ENCODE measurements at regions not wholly inside any gene's neighbourhood (a gene's known extent, or its start where the extent isn't known, plus 50 kb on each side); places are given as distances from the start of the nearest gene placed in this dataset.

GRCh38 chr2:21469564-21469963 lies 345.8 kb downstream of the TDRD15 start:
- no peaks in the 10 kb centered on the region for H3K36me3 ChIP-seq (replicated peaks in 1 of 2; ENCODE audit: control insufficient read depth in 2 of 2, insufficient read depth in 2 of 2, low read length in 2 of 2)
- no peak overlapping the region for H3K14ac ChIP-seq (ENCODE audit: low read length)
- H4K8ac ChIP-seq (ENCODE audit: low read depth, low read length) = no peak overlapping the region
- no peak overlapping the region for H3K4ac ChIP-seq (ENCODE audit: low read length)
- no peak overlapping the region for H2BK15ac ChIP-seq (ENCODE audit: low read length)
- H3K79me1 ChIP-seq (ENCODE audit: low read depth, low read length) = no peaks in the 10 kb centered on the region
- no peak overlapping the region for H2BK5ac ChIP-seq (ENCODE audit: low read length)
- WGBS, 2 donors (ENCODE audit: extremely low coverage in 2 of 2, insufficient read length in 2 of 2, insufficient replicate concordance in 1 of 2) = no CpG with 5 or more reads among the region's 4 CpGs
- H3K9me3 ChIP-seq (replicated peaks in 1 of 2; ENCODE audit: control insufficient read depth in 2 of 2, insufficient read depth in 1 of 2, low read depth in 1 of 2, low read length in 2 of 2) = no peaks in the 10 kb centered on the region
- no peak overlapping the region for H3K4me3 ChIP-seq (ENCODE audit: low read length in 2 of 2)
- H4K91ac ChIP-seq (ENCODE audit: low read depth, low read length, poor library complexity) = no peak overlapping the region
- H3K9ac ChIP-seq (ENCODE audit: low read depth, low read length, poor library complexity) = no peak overlapping the region
- H2BK120ac ChIP-seq (ENCODE audit: low read depth, low read length) = no peak overlapping the region
- DNase-seq (ENCODE audit: low spot score) = no peak
- H2AFZ ChIP-seq (ENCODE audit: low read length) = no peak overlapping the region
- no peaks in the 10 kb centered on the region for H3K27me3 ChIP-seq (ENCODE audit: control insufficient read depth in 3 of 3, insufficient read depth in 3 of 3, low read depth in 1 of 3, low read length in 3 of 3)
- no peak overlapping the region for H3K27ac ChIP-seq (replicated peaks; ENCODE audit: low read length)
- H2AK5ac ChIP-seq (ENCODE audit: low read depth, low read length) = no peak overlapping the region
- no peak overlapping the region for H2BK12ac ChIP-seq (ENCODE audit: low read length)
- no peak overlapping the region for H3K23ac ChIP-seq (ENCODE audit: low read depth, low read length, poor library complexity)
- H3K4me1 ChIP-seq (ENCODE audit: control insufficient read depth in 2 of 2, insufficient read depth in 1 of 2, low read depth in 1 of 2, low read length in 2 of 2) = peaks cover 0 to 6% of the 10 kb centered on the region in 2 donors
- H3K4me2 ChIP-seq (ENCODE audit: insufficient read depth, low read length, poor library complexity, severe bottlenecking) = no peak overlapping the region
- no peak overlapping the region for H3K18ac ChIP-seq (ENCODE audit: low read length)

DNA sequence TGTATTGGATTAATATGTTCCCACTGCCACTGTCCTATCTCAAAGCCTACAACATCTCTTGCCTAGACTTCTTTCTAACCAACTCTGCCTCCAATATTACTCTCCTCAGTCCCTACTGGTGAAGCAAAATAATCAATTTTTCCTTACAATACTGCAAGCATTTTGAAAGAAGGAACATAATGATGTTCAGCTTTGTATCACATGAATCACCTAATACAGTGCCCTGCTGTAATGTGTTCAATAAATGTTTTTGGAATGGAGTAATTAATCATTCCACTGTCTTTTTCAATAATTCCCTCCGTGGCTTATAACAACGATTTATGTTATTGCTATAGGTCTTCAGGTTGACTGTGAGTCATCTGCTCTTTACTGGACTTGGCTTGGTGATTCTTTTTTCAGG lies 356.4 kb downstream of the TDRD15 start:
- H2AK5ac ChIP-seq (ENCODE audit: low read depth, low read length) = no peak overlapping the region
- no peak overlapping the region for H3K4me3 ChIP-seq (ENCODE audit: low read length in 2 of 2)
- no peak overlapping the region for H4K91ac ChIP-seq (ENCODE audit: low read depth, low read length, poor library complexity)
- H2BK15ac ChIP-seq (ENCODE audit: low read length) = no peak overlapping the region
- DNase-seq (ENCODE audit: low spot score) = no peak
- no peak overlapping the region for H4K8ac ChIP-seq (ENCODE audit: low read depth, low read length)
- H3K18ac ChIP-seq (ENCODE audit: low read length) = no peak overlapping the region
- no peak overlapping the region for H3K9ac ChIP-seq (ENCODE audit: low read depth, low read length, poor library complexity)
- H2BK5ac ChIP-seq (ENCODE audit: low read length) = no peak overlapping the region
- no peak overlapping the region for H2BK120ac ChIP-seq (ENCODE audit: low read depth, low read length)
- no peaks in the 10 kb centered on the region for H3K9me3 ChIP-seq (replicated peaks in 1 of 2; ENCODE audit: control insufficient read depth in 2 of 2, insufficient read depth in 1 of 2, low read depth in 1 of 2, low read length in 2 of 2)
- no peak overlapping the region for H3K23ac ChIP-seq (ENCODE audit: low read depth, low read length, poor library complexity)
- no peaks in the 10 kb centered on the region for H3K79me1 ChIP-seq (ENCODE audit: low read depth, low read length)
- H3K27ac ChIP-seq (replicated peaks; ENCODE audit: low read length) = no peak overlapping the region
- no peaks in the 10 kb centered on the region for H3K27me3 ChIP-seq (ENCODE audit: control insufficient read depth in 3 of 3, insufficient read depth in 3 of 3, low read depth in 1 of 3, low read length in 3 of 3)
- WGBS, 2 donors (ENCODE audit: extremely low coverage in 2 of 2, insufficient read length in 2 of 2, insufficient replicate concordance in 1 of 2) = no CpG with 5 or more reads among the region's 2 CpGs
- no peak overlapping the region for H3K4ac ChIP-seq (ENCODE audit: low read length)
- H3K4me2 ChIP-seq (ENCODE audit: insufficient read depth, low read length, poor library complexity, severe bottlenecking) = no peak overlapping the region
- no peaks in the 10 kb centered on the region for H3K36me3 ChIP-seq (replicated peaks in 1 of 2; ENCODE audit: control insufficient read depth in 2 of 2, insufficient read depth in 2 of 2, low read length in 2 of 2)
- no peak overlapping the region for H3K14ac ChIP-seq (ENCODE audit: low read length)
- no peaks in the 10 kb centered on the region for H3K4me1 ChIP-seq (ENCODE audit: control insufficient read depth in 2 of 2, insufficient read depth in 1 of 2, low read depth in 1 of 2, low read length in 2 of 2)
- H2BK12ac ChIP-seq (ENCODE audit: low read length) = no peak overlapping the region
- no peak overlapping the region for H2AFZ ChIP-seq (ENCODE audit: low read length)

DNA sequence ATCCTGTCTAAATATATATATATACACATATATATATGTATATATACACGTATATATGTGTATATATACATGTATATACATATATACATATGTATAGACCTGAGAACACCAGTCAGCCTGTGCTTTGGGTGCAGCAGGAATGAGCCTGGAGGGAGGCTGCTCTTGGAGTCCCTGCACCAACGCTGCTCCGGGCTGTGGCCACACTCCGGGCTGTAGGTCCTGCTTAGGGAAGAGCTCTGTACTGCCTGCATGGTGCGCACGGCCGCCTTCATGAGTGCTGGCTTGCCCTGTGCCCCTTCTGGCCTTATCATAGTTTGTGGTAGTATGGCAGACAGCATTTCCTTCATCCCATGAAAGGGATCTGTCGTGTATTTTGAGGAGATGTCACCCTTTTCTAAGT lies 360.9 kb downstream of the TDRD15 start:
- Histone ChIP-seq H3K36me3 (replicated peaks in 1 of 2; ENCODE audit: control insufficient read depth in 2 of 2, insufficient read depth in 2 of 2, low read length in 2 of 2) (no peaks in the 10 kb centered on the region), H3K9ac (ENCODE audit: low read depth, low read length, poor library complexity) (no peak overlapping the region), H3K18ac (ENCODE audit: low read length) (peak overlapping the region; percentile 36), H3K14ac (ENCODE audit: low read length) (peak overlapping the region; percentile 84), H2AK5ac (ENCODE audit: low read depth, low read length) (no peak overlapping the region), H2BK120ac (ENCODE audit: low read depth, low read length) (no peak overlapping the region), H3K27me3 (ENCODE audit: control insufficient read depth in 3 of 3, insufficient read depth in 3 of 3, low read depth in 1 of 3, low read length in 3 of 3) (no peaks in the 10 kb centered on the region), H2BK5ac (ENCODE audit: low read length) (no peak overlapping the region), H2BK12ac (ENCODE audit: low read length) (no peak overlapping the region), H3K4me1 (ENCODE audit: control insufficient read depth in 2 of 2, insufficient read depth in 1 of 2, low read depth in 1 of 2, low read length in 2 of 2) (no peaks in the 10 kb centered on the region), H3K4ac (ENCODE audit: low read length) (no peak overlapping the region), H3K9me3 (replicated peaks in 1 of 2; ENCODE audit: control insufficient read depth in 2 of 2, insufficient read depth in 1 of 2, low read depth in 1 of 2, low read length in 2 of 2) (peaks cover 0 to 2% of the 10 kb centered on the region in 2 donors), H4K91ac (ENCODE audit: low read depth, low read length, poor library complexity) (no peak overlapping the region), H3K79me1 (ENCODE audit: low read depth, low read length) (no peaks in the 10 kb centered on the region), H3K4me2 (ENCODE audit: insufficient read depth, low read length, poor library complexity, severe bottlenecking) (no peak overlapping the region), H3K4me3 (ENCODE audit: low read length in 2 of 2) (no peak overlapping the region), H3K23ac (ENCODE audit: low read depth, low read length, poor library complexity) (no peak overlapping the region), H2BK15ac (ENCODE audit: low read length) (no peak overlapping the region), H2AFZ (ENCODE audit: low read length) (no peak overlapping the region), H3K27ac (replicated peaks; ENCODE audit: low read length) (no peak overlapping the region), H4K8ac (ENCODE audit: low read depth, low read length) (no peak overlapping the region)
- no CpG with 5 or more reads among the region's 8 CpGs for WGBS, 2 donors (ENCODE audit: extremely low coverage in 2 of 2, insufficient read length in 2 of 2, insufficient replicate concordance in 1 of 2)
- no peak for DNase-seq (ENCODE audit: low spot score)

DNA sequence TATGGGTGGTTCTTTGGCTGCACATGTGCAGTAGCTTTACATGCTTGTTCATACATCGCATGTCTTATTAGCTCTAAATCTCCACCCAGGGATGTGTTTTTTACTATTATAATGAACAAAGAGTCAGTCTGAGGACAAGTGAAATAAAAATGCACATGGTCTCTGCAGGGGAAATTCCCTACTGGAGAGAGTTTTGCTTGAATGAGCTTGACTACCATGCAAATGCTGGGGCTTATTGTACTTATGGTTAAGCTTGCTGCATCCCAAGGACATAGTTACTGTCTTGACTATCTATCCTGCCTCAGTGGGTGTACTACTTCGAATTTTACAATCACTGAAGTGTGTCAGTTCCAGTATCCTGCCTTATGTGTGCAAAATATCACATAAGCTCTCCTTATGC lies 362.7 kb downstream of the TDRD15 start:
- Histone ChIP-seq H3K27me3 (ENCODE audit: control insufficient read depth in 3 of 3, insufficient read depth in 3 of 3, low read depth in 1 of 3, low read length in 3 of 3) (no peaks in the 10 kb centered on the region), H3K9me3 (replicated peaks in 1 of 2; ENCODE audit: control insufficient read depth in 2 of 2, insufficient read depth in 1 of 2, low read depth in 1 of 2, low read length in 2 of 2) (peaks cover 0 to 2% of the 10 kb centered on the region in 2 donors), H2BK12ac (ENCODE audit: low read length) (no peak overlapping the region), H3K4me3 (ENCODE audit: low read length in 2 of 2) (no peak overlapping the region), H3K4me2 (ENCODE audit: insufficient read depth, low read length, poor library complexity, severe bottlenecking) (no peak overlapping the region), H3K79me1 (ENCODE audit: low read depth, low read length) (no peaks in the 10 kb centered on the region), H3K18ac (ENCODE audit: low read length) (no peak overlapping the region), H3K14ac (ENCODE audit: low read length) (no peak overlapping the region), H2BK120ac (ENCODE audit: low read depth, low read length) (no peak overlapping the region), H3K36me3 (replicated peaks in 1 of 2; ENCODE audit: control insufficient read depth in 2 of 2, insufficient read depth in 2 of 2, low read length in 2 of 2) (no peaks in the 10 kb centered on the region), H2BK5ac (ENCODE audit: low read length) (no peak overlapping the region), H3K4me1 (ENCODE audit: control insufficient read depth in 2 of 2, insufficient read depth in 1 of 2, low read depth in 1 of 2, low read length in 2 of 2) (no peaks in the 10 kb centered on the region), H3K27ac (replicated peaks; ENCODE audit: low read length) (no peak overlapping the region), H2BK15ac (ENCODE audit: low read length) (no peak overlapping the region), H4K8ac (ENCODE audit: low read depth, low read length) (no peak overlapping the region), H4K91ac (ENCODE audit: low read depth, low read length, poor library complexity) (no peak overlapping the region), H3K4ac (ENCODE audit: low read length) (no peak overlapping the region), H3K23ac (ENCODE audit: low read depth, low read length, poor library complexity) (no peak overlapping the region), H3K9ac (ENCODE audit: low read depth, low read length, poor library complexity) (no peak overlapping the region), H2AFZ (ENCODE audit: low read length) (no peak overlapping the region), H2AK5ac (ENCODE audit: low read depth, low read length) (no peak overlapping the region)
- WGBS, 2 donors (ENCODE audit: extremely low coverage in 2 of 2, insufficient read length in 2 of 2, insufficient replicate concordance in 1 of 2) = no CpG with 5 or more reads among the region's 2 CpGs
- no peak for DNase-seq (ENCODE audit: low spot score)
